GM13976 (cell line): ENCODE measurements at regions not wholly inside any gene's neighbourhood (a gene's known extent, or its start where the extent isn't known, plus 50 kb on each side); places are given as distances from the start of the nearest gene placed in this dataset.
A peak's percentile ranks its signal among the peaks of the same experiment; 100 is the strongest.

Experiments
- DNase-seq: peaks from one replicate; pipeline ENCODE4 v3.0.0; 2012; ENCODE audit warnings: low spot score
- in situ Hi-C: fragments of 300-500 bp; cut with MboI; formaldehyde crosslinking; loops from one replicate; pipeline ENCODE4 v1.12.0; 2022; ENCODE audit warnings: low sequenced_read_pairs, mixed read lengths, inconsistent platforms; ENCODE audit not compliant: unreplicated experiment
- TF ChIP-seq, protein P1 (sequence below): IDR thresholded peaks from 2 replicates; pipeline ENCODE4 v1.5.1; 2012; ENCODE audit warnings: borderline replicate concordance, mild to moderate bottlenecking; ENCODE audit not compliant: insufficient read depth; ENCODE audit errors: extremely low read depth, missing control alignments, control extremely low read depth

DNA sequence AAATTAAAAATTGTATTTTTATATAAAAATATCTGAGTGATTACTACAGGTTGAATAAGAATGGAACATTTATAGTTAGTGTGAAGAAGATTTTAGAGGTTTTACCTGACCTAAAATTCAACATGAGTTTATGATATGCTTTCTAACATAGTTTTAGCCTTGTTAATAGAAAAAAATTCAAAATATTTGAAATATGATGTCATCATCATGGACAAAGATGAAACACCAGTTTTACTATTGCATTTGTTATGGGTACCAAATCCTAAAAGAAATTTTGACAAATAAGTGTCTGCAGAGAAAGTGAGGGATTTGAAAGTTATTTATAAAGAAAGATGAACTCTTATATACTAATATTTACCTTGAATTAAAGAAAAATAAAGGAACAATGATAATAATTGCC is 479.7 kb downstream of the TBC1D32 start:
- TF ChIP-seq, protein P1, sequence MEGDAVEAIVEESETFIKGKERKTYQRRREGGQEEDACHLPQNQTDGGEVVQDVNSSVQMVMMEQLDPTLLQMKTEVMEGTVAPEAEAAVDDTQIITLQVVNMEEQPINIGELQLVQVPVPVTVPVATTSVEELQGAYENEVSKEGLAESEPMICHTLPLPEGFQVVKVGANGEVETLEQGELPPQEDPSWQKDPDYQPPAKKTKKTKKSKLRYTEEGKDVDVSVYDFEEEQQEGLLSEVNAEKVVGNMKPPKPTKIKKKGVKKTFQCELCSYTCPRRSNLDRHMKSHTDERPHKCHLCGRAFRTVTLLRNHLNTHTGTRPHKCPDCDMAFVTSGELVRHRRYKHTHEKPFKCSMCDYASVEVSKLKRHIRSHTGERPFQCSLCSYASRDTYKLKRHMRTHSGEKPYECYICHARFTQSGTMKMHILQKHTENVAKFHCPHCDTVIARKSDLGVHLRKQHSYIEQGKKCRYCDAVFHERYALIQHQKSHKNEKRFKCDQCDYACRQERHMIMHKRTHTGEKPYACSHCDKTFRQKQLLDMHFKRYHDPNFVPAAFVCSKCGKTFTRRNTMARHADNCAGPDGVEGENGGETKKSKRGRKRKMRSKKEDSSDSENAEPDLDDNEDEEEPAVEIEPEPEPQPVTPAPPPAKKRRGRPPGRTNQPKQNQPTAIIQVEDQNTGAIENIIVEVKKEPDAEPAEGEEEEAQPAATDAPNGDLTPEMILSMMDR, result no peak
- in situ Hi-C loops, result no loop called here
- DNase-seq, result no peak

DNA sequence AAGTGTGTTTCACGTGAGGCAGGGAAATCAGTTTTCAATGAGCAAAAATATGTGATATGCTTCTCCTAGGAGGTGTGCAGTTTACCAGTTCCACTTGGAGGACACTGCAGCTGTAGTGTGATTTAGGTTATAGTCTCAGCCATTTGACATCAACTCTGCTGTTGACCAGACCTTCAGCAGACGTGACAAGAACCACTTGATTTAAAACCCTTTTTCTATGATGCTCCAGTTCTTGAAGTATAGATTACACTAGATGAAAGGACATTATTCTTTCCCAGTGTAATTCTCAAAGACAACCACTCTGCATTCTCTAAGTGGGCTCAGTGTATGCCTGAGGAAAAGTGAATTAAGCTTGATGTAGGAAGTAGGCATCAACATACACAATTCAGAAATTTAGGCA is 480.8 kb downstream of the TBC1D32 start:
- no peak for DNase-seq
- in situ Hi-C loops, result no loop called here

DNA sequence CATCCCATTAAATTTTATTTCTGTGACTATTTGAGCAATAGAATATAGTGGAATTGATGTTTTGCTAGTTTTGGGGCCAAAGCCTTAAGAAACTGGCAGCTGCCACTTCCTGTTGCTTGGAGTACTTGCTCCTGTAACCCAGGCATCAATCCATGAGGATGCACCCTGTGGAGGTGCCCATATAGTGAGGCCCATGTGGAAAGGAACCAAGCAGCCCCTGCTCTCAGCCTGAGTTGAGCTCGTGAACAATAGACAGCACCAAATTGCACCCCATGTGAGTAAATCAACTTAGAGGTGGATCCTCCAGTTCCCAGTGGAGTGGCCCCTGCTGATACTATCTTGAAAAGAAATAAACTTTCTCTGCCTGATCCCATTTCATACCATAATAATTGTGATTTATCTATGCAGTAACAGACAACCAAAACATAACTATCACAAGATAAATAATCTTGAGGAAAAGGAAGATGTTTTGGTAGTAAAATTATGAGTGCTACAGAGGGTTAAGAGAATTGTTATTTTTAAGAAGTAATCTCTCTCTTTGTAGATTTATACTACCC is 481.9 kb downstream of the TBC1D32 start:
- in situ Hi-C loops, result no loop called here
- TF ChIP-seq, protein P1, result no peak
- DNase-seq, result no peak

More for the DNA sequence above, 480.8 kb downstream of the TBC1D32 start:
- TF ChIP-seq, protein P1, result no peak

DNA sequence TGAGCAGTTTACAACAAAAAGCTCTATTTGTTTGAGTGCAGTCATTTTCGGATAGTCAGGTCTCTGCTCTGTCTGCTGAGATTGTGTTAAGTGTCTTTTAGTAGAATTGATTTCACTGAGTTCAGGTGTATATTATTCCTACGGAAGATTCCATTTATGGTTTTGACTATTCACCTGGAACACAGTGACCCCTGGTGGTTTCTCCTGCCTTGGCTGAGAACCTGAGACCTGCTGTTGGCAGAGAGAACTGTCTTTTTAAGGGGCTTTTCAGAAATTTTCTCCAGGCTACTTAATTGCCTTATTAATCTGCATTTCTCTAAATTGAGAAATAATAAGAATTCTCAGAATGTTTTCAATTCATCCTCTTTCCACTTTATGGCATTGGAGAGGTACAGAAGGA is 508.0 kb downstream of the TBC1D32 start:
- DNase-seq, result no peak
- in situ Hi-C loops, result no loop called here
- TF ChIP-seq, protein P1, result peak; percentile 24

DNA sequence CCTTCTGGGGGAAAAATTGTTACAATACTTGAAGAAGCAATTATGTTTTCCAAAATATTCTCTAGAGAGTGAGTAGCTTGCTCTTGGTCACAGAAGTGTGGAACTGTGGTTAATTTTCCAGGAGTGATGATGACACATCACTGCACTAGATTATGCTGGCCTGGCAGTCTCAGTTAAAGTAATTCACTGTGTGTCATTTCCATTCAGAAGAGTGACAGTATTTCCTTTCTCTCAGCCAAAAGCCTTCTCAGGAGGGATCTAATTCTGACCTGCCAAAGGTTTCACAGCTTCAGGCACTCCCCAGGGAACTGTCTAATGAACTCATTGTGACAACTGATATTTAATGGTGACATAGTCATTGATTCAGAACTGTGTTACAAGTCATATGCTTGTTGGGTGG is 517.5 kb downstream of the TBC1D32 start:
- in situ Hi-C loops, result no loop called here
- TF ChIP-seq, protein P1, result no peak
- no peak for DNase-seq

DNA sequence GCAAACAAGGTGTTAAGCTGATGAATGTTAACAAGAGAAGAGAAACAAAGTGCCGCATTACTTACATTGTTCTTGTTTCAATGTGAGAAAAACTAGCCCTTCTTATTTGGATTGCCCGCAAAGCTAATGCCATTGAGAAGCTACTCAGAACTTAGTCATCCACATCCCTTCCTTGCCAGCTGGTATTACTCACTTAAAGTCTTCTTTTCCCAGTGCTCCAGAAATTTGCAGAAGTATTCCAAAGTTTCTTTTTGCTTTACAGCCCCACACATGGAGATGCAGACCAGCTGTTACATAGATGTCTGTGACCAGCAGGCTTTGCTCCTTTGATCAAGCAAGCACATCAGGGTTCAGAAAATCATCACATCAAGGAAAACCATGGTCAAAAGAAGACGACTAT is 529.0 kb downstream of the TBC1D32 start:
- TF ChIP-seq, protein P1, result no peak
- no peak for DNase-seq
- in situ Hi-C loops, result no loop called here
